Uterus (tissue), 3 donors: ENCODE measurements at regions not wholly inside any gene's neighbourhood (a gene's known extent, or its start where the extent isn't known, plus 50 kb on each side); places are given as distances from the start of the nearest gene placed in this dataset.

Experiments used
- DNase-seq, 2 donors: peaks; one replicate each; pipeline ENCODE4 v3.0.0-alpha.2; 2019 to 2020
- H3K27ac ChIP-seq, 2 donors: fragments of 200-600 bp; sonication (generic); 1 replicate in 1 of 2; 2 replicates in 1 of 2; pipeline ENCODE4 v1.5.1; 2016 to 2018
- H3K27me3 ChIP-seq, 2 donors: fragments of 200-600 bp; sonication (generic); one replicate each; pipeline ENCODE4 v1.5.1; 2018 to 2019; ENCODE audit warnings: control low read depth in 1 of 2
- H3K36me3 ChIP-seq, 2 donors: fragments of 200-600 bp; sonication (generic); one replicate each; pipeline ENCODE4 v1.5.1; 2019; ENCODE audit warnings: control low read depth in 1 of 2
- H3K4me1 ChIP-seq, 2 donors: fragments of 200-600 bp; sonication (generic); one replicate each; pipeline ENCODE4 v1.5.1; 2018 to 2019; ENCODE audit warnings: control low read depth in 1 of 2
- H3K4me3 ChIP-seq, 2 donors: fragments of 200-600 bp; sonication (generic); 1 replicate in 1 of 2; 2 replicates in 1 of 2; pipeline ENCODE4 v1.5.1; 2018 to 2019; ENCODE audit warnings: mild to moderate bottlenecking in 1 of 2
- H3K9me3 ChIP-seq, 2 donors: fragments of 200-600 bp; sonication (generic); one replicate each; pipeline ENCODE4 v1.5.1; 2019; ENCODE audit warnings: control low read depth in 1 of 2
- POLR2A ChIP-seq, 2 donors: fragments of 450-650 bp; IDR thresholded peaks; one replicate each; pipeline ENCODE4 v1.6.1; 2016; ENCODE audit warnings: antibody characterized with exemption in 2 of 2, mild to moderate bottlenecking in 1 of 2, moderate library complexity in 1 of 2
- intact Hi-C: fragments of 100-400 bp; cut with DNase I; formaldehyde crosslinking; loops from one replicate; pipeline ENCODE4 v1.15.1; 2023; ENCODE audit warnings: low total_unique reads
- TF ChIP-seq, protein P1 (sequence below), 4 experiments: fragments of 200-600 bp in 2 of 4; fragments of 450-650 bp in 2 of 4; sonication (generic) in 2 of 4; IDR thresholded peaks; one replicate each; pipeline ENCODE4 v1.5.1; 2016 to 2019; ENCODE audit warnings: antibody characterized with exemption in 4 of 4, mild to moderate bottlenecking in 2 of 4, moderate library complexity in 1 of 4
- donor health status: DM: yes; HTN: yes; CAD: no.

DNA sequence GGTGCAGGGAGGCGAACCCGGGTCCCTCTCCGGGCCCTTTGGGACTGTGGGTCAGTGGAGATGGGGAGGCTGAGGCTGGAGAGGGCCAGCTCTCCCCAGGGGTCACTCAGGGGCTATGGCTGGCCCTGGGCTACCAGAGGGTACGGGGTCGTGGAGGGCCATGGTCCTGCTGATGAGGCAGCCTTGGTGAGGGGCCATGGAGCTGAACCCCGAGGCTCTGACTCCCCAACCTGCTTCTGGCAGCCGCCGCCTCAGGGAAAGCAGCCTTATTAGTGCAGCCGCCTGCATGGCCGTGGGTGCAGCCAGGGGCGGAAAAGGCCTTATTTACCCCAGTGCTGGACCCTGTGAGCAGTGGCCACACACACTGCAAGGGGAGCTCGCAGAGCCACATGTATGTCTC lies 139.4 kb downstream of the MIAT start:
- no peak for TF ChIP-seq POLR2A (IDR thresholded peaks at IDR 0.05)
- TF ChIP-seq, protein P1, sequence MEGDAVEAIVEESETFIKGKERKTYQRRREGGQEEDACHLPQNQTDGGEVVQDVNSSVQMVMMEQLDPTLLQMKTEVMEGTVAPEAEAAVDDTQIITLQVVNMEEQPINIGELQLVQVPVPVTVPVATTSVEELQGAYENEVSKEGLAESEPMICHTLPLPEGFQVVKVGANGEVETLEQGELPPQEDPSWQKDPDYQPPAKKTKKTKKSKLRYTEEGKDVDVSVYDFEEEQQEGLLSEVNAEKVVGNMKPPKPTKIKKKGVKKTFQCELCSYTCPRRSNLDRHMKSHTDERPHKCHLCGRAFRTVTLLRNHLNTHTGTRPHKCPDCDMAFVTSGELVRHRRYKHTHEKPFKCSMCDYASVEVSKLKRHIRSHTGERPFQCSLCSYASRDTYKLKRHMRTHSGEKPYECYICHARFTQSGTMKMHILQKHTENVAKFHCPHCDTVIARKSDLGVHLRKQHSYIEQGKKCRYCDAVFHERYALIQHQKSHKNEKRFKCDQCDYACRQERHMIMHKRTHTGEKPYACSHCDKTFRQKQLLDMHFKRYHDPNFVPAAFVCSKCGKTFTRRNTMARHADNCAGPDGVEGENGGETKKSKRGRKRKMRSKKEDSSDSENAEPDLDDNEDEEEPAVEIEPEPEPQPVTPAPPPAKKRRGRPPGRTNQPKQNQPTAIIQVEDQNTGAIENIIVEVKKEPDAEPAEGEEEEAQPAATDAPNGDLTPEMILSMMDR (IDR thresholded peaks at IDR 0.05), result no peak
- no peaks in the 10 kb centered on the region for H3K4me1 ChIP-seq
- H3K27ac ChIP-seq, result no peak overlapping the region
- intact Hi-C loops, result no loop called here
- no peaks in the 10 kb centered on the region for H3K9me3 ChIP-seq
- DNase-seq, result no peak
- no peaks in the 10 kb centered on the region for H3K27me3 ChIP-seq
- no peaks in the 10 kb centered on the region for H3K36me3 ChIP-seq
- H3K4me3 ChIP-seq, result no peak overlapping the region

DNA sequence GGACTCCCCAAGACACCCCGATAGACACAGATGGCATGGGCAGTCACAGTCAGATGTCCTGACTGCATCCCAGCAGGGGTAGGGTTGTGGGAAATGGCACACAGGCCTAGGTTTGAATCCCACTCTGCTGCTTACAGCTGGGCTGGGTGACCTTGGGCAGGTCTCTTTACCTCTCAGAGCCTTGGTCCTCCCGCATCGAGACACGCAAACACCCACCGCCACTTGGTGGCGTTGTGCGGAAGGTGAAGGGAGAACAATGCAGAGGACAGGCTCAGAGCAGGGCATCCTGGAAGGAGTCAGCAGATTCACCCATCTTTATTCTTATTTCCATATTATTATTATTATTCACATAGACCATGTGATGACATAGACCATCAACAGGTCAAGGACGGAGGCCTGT lies 140.5 kb downstream of the MIAT start:
- no peak overlapping the region for H3K27ac ChIP-seq

DNA sequence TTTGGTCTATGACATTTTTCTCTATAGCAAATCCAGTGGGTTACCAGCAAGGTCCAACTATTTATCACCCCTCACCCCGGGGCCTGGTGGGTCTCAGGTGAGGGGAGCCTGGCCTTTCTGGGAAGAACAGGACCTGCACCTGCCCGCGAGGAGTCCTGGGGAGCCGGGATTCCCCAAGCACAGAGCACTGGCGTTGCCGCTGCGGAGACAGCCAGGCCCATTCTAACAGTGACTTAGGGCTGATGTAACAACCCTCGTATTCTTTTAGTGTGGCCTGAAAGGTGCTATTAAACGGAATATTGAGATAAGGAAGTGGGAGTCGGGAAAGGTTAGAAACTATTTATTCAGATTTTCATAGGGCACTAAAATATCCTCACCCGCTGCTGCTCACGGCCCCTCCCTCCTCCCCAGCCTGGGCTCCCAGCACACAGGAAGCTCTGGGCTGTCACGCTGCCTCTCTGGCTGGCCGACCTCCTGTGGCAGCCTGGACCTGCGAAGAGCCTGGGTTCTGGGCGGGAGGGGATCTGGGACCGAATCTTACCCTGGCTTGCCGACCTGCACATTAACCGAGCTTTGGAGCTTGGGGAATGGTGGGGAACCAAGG lies 141.2 kb downstream of the MIAT start:
- Histone ChIP-seq H3K27me3 (no peaks in the 10 kb centered on the region), H3K9me3 (no peaks in the 10 kb centered on the region), H3K36me3 (no peaks in the 10 kb centered on the region), H3K27ac (no peak overlapping the region), H3K4me1 (no peaks in the 10 kb centered on the region), H3K4me3 (no peak overlapping the region)
- TF ChIP-seq, protein P1 (IDR thresholded peaks at IDR 0.05), result no peak
- TF ChIP-seq POLR2A (IDR thresholded peaks at IDR 0.05), result no peak
- intact Hi-C loops, result no loop called here
- DNase-seq, result no peak

More for the DNA sequence above, 140.5 kb downstream of the MIAT start:
- TF ChIP-seq POLR2A (IDR thresholded peaks at IDR 0.05), result no peak
- TF ChIP-seq, protein P1 (IDR thresholded peaks at IDR 0.05), result no peak
- Histone ChIP-seq H3K4me3 (no peak overlapping the region), H3K9me3 (no peaks in the 10 kb centered on the region), H3K4me1 (no peaks in the 10 kb centered on the region), H3K36me3 (no peaks in the 10 kb centered on the region), H3K27me3 (no peaks in the 10 kb centered on the region)
- intact Hi-C loops, result no loop called here
- DNase-seq, result no peak

DNA sequence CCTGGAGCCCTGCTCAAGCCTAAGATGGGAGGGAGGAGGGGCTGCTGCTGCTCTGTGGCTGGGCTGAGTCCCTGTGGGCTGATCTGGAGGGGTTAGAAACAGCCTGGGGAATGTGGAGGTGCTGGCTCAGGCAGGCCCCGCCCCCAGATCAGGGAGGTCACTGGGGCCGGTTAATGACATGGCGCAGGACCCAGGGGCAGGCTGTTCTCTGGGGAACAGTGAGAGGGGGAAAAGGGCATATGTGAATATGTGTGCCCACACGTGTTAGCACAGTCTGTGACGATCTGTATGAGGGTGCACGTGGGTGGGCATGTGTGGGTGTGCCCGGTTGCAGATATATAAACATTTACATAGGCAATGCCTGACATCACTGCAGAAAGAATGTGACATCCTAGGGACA lies 143.5 kb downstream of the MIAT start:
- Histone ChIP-seq H3K27ac (no peak overlapping the region), H3K4me1 (no peaks in the 10 kb centered on the region), H3K4me3 (no peak overlapping the region), H3K9me3 (no peaks in the 10 kb centered on the region), H3K27me3 (no peaks in the 10 kb centered on the region), H3K36me3 (no peaks in the 10 kb centered on the region)
- intact Hi-C loops, result no loop called here
- TF ChIP-seq POLR2A (IDR thresholded peaks at IDR 0.05), result no peak
- TF ChIP-seq, protein P1 (IDR thresholded peaks at IDR 0.05), result no peak
- DNase-seq, result no peak

DNA sequence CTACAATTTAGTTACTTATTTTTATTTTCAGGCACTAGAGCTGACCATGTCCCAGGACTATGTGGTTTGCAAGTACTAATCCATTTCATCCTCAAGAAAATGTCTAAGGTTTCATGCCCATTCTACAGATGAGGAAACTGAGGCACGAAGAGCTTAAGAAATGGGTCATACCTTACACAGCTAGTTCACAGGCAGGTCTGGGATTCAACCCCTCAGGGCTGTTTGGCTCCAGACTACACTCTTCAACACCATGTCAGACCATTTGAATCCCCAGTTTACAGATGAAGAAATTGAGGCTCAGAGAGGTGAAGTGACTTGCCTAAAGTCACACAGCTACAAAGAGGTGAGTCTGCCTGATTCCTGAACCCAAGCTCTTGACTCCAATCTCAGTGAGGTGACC lies 144.1 kb downstream of the MIAT start:
- no peaks in the 10 kb centered on the region for H3K27me3 ChIP-seq
- intact Hi-C loops, result no loop called here

More for the DNA sequence above, 144.1 kb downstream of the MIAT start:
- Histone ChIP-seq H3K27ac (no peak overlapping the region), H3K36me3 (no peaks in the 10 kb centered on the region), H3K9me3 (no peaks in the 10 kb centered on the region), H3K4me1 (no peaks in the 10 kb centered on the region), H3K4me3 (no peak overlapping the region)
- TF ChIP-seq, protein P1 (IDR thresholded peaks at IDR 0.05), result no peak
- no peak for TF ChIP-seq POLR2A (IDR thresholded peaks at IDR 0.05)
- no peak for DNase-seq
